ENCODE measurements at regions not wholly inside any gene's neighbourhood (a gene's known extent, or its start where the extent isn't known, plus 50 kb on each side); places are given as distances from the start of the nearest gene placed in this dataset.

DNA sequence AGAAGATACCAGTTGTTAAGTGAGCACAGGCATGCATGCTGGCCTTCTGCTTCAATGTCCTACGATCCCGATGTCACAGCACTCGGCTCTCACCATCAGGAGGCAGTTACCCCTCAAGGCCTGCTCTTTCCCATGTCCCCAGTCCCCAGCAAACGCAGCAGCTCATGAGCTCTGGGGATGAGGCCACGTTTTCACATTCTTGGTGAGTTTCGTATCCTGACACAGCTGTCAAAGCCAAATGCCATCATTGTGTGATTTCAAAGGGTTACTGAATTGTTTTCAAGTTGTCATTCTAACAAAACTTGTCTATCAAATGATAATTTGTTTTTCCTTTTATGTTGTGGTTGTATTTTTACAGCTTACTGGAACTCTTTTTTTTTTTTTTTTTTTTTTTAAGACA lies 226.9 kb upstream of the KCNG1 start:
- intact Hi-C loops (cut with DNase I): no loop called here
- H3K27me3 ChIP-seq (ENCODE audit: insufficient read depth in 3 of 3, low read length in 2 of 3): peaks cover 0 to 3% (median 2%) of the 10 kb centered on the region in 3 donors
- ATAC-seq (no peak), DNase-seq (no peak)
- no peaks in the 10 kb centered on the region for H3K36me3 ChIP-seq (ENCODE audit: insufficient read depth in 1 of 2, low read depth in 1 of 2)
- no peak overlapping the region for H3K4me3 ChIP-seq
- no peaks in the 10 kb centered on the region for H3K9me3 ChIP-seq
- no peak overlapping the region for H3K27ac ChIP-seq
- TF ChIP-seq, protein P1, sequence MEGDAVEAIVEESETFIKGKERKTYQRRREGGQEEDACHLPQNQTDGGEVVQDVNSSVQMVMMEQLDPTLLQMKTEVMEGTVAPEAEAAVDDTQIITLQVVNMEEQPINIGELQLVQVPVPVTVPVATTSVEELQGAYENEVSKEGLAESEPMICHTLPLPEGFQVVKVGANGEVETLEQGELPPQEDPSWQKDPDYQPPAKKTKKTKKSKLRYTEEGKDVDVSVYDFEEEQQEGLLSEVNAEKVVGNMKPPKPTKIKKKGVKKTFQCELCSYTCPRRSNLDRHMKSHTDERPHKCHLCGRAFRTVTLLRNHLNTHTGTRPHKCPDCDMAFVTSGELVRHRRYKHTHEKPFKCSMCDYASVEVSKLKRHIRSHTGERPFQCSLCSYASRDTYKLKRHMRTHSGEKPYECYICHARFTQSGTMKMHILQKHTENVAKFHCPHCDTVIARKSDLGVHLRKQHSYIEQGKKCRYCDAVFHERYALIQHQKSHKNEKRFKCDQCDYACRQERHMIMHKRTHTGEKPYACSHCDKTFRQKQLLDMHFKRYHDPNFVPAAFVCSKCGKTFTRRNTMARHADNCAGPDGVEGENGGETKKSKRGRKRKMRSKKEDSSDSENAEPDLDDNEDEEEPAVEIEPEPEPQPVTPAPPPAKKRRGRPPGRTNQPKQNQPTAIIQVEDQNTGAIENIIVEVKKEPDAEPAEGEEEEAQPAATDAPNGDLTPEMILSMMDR (IDR thresholded peaks at IDR 0.05): no peak
- H3K4me1 ChIP-seq: no peaks in the 10 kb centered on the region
- WGBS, 3 donors: 34 to 44% (median 37%) methylated on average over 6 of the region's 6 CpGs

DNA sequence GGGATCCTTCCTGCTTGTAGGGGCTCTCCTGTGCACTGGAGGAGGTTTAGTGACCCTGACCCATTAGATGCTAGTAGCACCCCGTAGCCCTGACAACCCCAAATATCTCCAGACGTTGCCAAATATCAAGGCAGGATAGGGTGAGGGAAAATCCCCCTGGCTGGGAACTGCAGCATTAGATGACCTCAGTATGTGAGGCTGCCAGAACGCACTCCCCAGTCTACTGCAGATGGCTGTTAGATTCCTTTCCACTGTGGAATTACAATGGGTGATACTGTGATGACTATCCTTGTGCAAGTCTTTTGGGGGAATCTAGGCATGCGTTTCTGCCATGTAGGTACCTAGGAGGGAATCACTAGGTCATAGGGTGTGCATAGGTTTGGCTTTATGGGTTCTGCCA lies 226.3 kb upstream of the KCNG1 start:
- no peak overlapping the region for H3K27ac ChIP-seq
- no peak for DNase-seq
- 28 to 39% (median 31%) methylated on average over 4 of the region's 4 CpGs for WGBS, 3 donors
- peaks cover 0 to 2% (median 0%) of the 10 kb centered on the region in 3 donors for H3K27me3 ChIP-seq (ENCODE audit: insufficient read depth in 3 of 3, low read length in 2 of 3)
- intact Hi-C loops (cut with DNase I): no loop called here
- H3K4me1 ChIP-seq: no peaks in the 10 kb centered on the region
- TF ChIP-seq, protein P1 (IDR thresholded peaks at IDR 0.05): no peak
- H3K36me3 ChIP-seq (ENCODE audit: insufficient read depth in 1 of 2, low read depth in 1 of 2): no peaks in the 10 kb centered on the region
- no peaks in the 10 kb centered on the region for H3K9me3 ChIP-seq
- no peak for ATAC-seq
- no peak overlapping the region for H3K4me3 ChIP-seq

DNA sequence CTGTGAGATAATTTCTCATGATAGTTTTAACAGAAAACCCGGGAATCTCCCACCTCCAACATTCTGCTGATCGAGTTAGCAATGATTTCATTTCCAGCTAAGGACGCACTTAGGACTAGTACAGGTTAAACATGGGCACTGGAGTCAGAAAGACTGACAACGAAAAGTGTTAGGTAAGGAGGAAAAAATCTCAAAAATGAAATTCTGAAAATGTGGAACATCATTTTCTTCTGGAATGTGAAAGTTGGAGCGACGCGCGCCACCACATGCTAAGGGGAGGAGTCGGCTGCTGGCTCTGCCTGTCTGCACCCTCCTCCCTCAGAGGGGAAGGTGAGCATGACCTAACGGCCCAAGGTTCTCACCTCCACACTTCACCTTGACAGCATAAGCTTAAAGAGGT lies 221.6 kb upstream of the KCNG1 start:
- ATAC-seq (no peak), DNase-seq (no peak)
- peaks cover 9% of the 10 kb centered on the region for H3K9me3 ChIP-seq
- no peak overlapping the region for H3K4me3 ChIP-seq
- H3K4me1 ChIP-seq: no peaks in the 10 kb centered on the region
- no peaks in the 10 kb centered on the region for H3K36me3 ChIP-seq (ENCODE audit: insufficient read depth in 1 of 2, low read depth in 1 of 2)
- H3K27me3 ChIP-seq (ENCODE audit: insufficient read depth in 3 of 3, low read length in 2 of 3): peaks cover 0 to 3% (median 0%) of the 10 kb centered on the region in 3 donors
- TF ChIP-seq, protein P1 (IDR thresholded peaks at IDR 0.05): no peak
- no peak overlapping the region for H3K27ac ChIP-seq
- intact Hi-C loops (cut with DNase I): no loop called here
- WGBS, 3 donors: 76 to 80% (median 78%) methylated on average over 10 of the region's 10 CpGs

DNA sequence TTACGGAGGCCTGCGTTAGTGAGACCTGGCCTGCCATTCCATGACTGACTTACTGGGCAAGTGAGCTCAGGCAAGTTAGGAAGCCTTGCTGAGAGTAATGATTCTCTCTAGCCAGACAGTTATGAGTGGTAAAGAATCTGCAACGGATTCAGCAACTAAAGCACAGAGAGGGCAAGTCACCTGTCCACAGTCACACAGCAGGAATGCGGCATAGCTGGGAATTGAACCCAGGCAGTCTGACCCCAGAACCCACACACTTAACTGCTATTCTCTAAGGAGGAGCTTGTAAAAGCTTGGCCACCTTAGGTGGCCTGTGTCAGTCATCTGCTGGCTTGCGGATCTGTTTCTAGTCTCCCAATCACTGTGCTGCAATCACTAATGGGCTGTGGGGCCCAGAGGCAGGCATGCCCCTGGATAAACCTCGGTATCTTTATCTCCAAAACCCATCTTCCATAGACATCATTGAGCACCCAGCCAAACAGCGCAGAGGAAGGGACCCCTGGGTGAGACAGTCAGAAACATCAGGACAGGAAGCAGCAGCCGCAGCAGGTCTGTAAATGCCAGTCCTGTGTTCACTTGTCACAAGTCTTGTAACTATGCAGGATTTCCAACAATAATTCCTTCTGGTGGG lies 215.9 kb upstream of the KCNG1 start:
- H3K9me3 ChIP-seq: peaks cover 9% of the 10 kb centered on the region
- TF ChIP-seq, protein P1 (IDR thresholded peaks at IDR 0.05): no peak
- H3K27ac ChIP-seq: no peak overlapping the region

DNA sequence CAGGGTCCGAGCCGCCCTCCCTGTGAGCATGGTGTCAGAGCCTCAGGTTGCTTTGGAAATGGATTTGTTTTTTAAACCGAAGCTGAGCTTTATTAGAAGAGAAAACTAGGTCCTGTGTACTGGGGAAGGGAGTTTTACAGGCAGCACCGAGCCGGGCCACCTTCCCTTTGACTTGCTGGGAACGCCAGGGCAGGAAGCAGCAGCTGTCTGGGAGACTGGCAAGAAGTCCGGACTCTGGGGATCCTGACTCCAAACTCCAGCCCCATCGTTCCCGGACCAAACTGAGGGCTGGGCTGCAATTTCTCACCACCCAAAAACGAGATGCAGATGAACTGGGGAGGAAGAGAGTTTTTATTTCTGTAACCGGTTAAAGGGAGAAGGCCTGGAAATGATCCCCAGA lies 214.9 kb upstream of the KCNG1 start:
- peaks cover 0 to 5% (median 0%) of the 10 kb centered on the region in 3 donors for H3K27me3 ChIP-seq (ENCODE audit: insufficient read depth in 3 of 3, low read length in 2 of 3)
- peaks cover 3% of the 10 kb centered on the region for H3K9me3 ChIP-seq
- no peaks in the 10 kb centered on the region for H3K36me3 ChIP-seq (ENCODE audit: insufficient read depth in 1 of 2, low read depth in 1 of 2)
- intact Hi-C loops (cut with DNase I): no loop called here
- WGBS, 3 donors: 45 to 47% (median 46%) methylated on average over 11 of the region's 11 CpGs
- no peak overlapping the region for H3K27ac ChIP-seq
- no peak overlapping the region for H3K4me3 ChIP-seq
- TF ChIP-seq, protein P1 (IDR thresholded peaks at IDR 0.05): no peak
- no peaks in the 10 kb centered on the region for H3K4me1 ChIP-seq
- ATAC-seq (peak in 1 of 4 donors; percentile 48), DNase-seq (peak; percentile 21 to 66)

More for the DNA sequence above, 215.9 kb upstream of the KCNG1 start:
- H3K36me3 ChIP-seq (ENCODE audit: insufficient read depth in 1 of 2, low read depth in 1 of 2): no peaks in the 10 kb centered on the region
- WGBS, 3 donors: 78 to 87% (median 82%) methylated on average over 8 of the region's 8 CpGs
- H3K4me3 ChIP-seq: no peak overlapping the region
- H3K27me3 ChIP-seq (ENCODE audit: insufficient read depth in 3 of 3, low read length in 2 of 3): peaks cover 0 to 3% (median 0%) of the 10 kb centered on the region in 3 donors
- intact Hi-C loops (cut with DNase I): no loop called here
- DNase-seq: no peak
- ATAC-seq: no peak
- no peaks in the 10 kb centered on the region for H3K4me1 ChIP-seq
